ENCODE measurements at regions not wholly inside any gene's neighbourhood (a gene's known extent, or its start where the extent isn't known, plus 50 kb on each side); places are given as distances from the start of the nearest gene placed in this dataset.

- DNase-seq (no peak), ATAC-seq (no peak)
- peaks cover 0 to 4% (median 0%) of the 10 kb centered on the region in 3 donors for H3K9me3 ChIP-seq
- H3K27ac ChIP-seq, result no peak overlapping the region
- H3K4me1 ChIP-seq, result no peaks in the 10 kb centered on the region
- H3K36me3 ChIP-seq (replicated peaks in 1 of 2; ENCODE audit: insufficient read depth in 1 of 2, low read depth in 2 of 2), result no peaks in the 10 kb centered on the region
- 51 to 67% methylated on average over 3 of the region's 3 CpGs for WGBS, 2 donors
- H3K4me3 ChIP-seq, result no peak overlapping the region
- H3K27me3 ChIP-seq, result no peaks in the 10 kb centered on the region
- TF ChIP-seq, protein P1, sequence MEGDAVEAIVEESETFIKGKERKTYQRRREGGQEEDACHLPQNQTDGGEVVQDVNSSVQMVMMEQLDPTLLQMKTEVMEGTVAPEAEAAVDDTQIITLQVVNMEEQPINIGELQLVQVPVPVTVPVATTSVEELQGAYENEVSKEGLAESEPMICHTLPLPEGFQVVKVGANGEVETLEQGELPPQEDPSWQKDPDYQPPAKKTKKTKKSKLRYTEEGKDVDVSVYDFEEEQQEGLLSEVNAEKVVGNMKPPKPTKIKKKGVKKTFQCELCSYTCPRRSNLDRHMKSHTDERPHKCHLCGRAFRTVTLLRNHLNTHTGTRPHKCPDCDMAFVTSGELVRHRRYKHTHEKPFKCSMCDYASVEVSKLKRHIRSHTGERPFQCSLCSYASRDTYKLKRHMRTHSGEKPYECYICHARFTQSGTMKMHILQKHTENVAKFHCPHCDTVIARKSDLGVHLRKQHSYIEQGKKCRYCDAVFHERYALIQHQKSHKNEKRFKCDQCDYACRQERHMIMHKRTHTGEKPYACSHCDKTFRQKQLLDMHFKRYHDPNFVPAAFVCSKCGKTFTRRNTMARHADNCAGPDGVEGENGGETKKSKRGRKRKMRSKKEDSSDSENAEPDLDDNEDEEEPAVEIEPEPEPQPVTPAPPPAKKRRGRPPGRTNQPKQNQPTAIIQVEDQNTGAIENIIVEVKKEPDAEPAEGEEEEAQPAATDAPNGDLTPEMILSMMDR (IDR thresholded peaks at IDR 0.05), result no peak
- TF ChIP-seq POLR2A (IDR thresholded peaks at IDR 0.05), result no peak
- intact Hi-C loops (cut with DNase I), result no loop called here
Measured at GRCh38 chr12:97164936-97165335, 257.9 kb downstream of the NEDD1 start.

DNA sequence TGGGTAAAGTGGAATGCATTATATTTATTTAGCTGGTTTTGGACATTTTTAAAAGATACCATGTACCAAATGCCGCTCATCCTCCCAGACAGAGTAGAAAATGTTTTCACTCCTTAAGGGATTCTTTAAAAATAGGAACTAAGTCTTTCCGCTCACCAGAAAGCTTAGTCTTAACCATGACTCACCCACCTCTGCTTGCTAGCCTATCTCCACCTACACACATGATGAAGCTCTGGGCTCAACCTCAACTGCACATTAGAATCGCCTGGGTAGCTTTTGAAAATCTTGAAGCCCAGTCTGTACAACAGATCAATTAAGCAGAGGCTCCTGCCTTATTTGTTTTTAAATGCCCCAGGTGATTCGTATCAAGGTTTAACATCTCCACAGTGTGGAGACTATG, 260.5 kb downstream of the NEDD1 start:
- ATAC-seq (no peak), DNase-seq (no peak)
- Histone ChIP-seq H3K4me3 (no peak overlapping the region), H3K4me1 (no peaks in the 10 kb centered on the region), H3K27me3 (no peaks in the 10 kb centered on the region), H3K9me3 (peaks cover 0 to 4% (median 0%) of the 10 kb centered on the region in 3 donors), H3K27ac (no peak overlapping the region), H3K36me3 (replicated peaks in 1 of 2; ENCODE audit: insufficient read depth in 1 of 2, low read depth in 2 of 2) (no peaks in the 10 kb centered on the region)
- TF ChIP-seq, protein P1 (IDR thresholded peaks at IDR 0.05), result no peak
- TF ChIP-seq POLR2A (IDR thresholded peaks at IDR 0.05), result no peak
- intact Hi-C loops (cut with DNase I), result no loop called here
- WGBS, 2 donors, result 56 to 64% methylated on average over 4 of the region's 4 CpGs

DNA sequence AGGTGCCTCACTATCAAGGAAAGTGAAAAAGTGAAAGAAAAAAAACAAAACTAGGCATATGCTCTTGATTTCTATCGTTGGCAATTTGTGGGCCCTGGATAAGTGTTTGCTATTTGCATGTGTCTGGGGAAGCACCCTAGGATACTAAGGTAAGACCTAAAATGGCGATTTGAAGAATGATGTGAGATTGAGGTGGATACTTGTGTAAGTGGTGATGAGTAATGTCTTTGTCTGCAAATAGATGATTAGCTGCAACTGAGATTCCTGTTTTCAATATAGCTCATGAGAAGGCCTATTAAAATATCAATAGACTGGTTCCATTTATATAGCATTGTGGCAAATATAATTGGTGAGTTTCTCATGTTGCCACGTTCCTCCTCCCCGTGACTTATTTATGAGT, 261.7 kb downstream of the NEDD1 start:
- no peaks in the 10 kb centered on the region for H3K36me3 ChIP-seq (replicated peaks in 1 of 2; ENCODE audit: insufficient read depth in 1 of 2, low read depth in 2 of 2)
- H3K9me3 ChIP-seq, result peaks cover 0 to 4% (median 0%) of the 10 kb centered on the region in 3 donors
- H3K4me1 ChIP-seq, result no peaks in the 10 kb centered on the region
- 61 to 70% methylated on average over 4 of the region's 4 CpGs for WGBS, 2 donors
- intact Hi-C loops (cut with DNase I), result no loop called here
- no peak for TF ChIP-seq POLR2A (IDR thresholded peaks at IDR 0.05)
- TF ChIP-seq, protein P1 (IDR thresholded peaks at IDR 0.05), result no peak
- DNase-seq, result no peak
- ATAC-seq, result no peak
- H3K4me3 ChIP-seq, result no peak overlapping the region
- H3K27ac ChIP-seq, result no peak overlapping the region
- no peaks in the 10 kb centered on the region for H3K27me3 ChIP-seq

DNA sequence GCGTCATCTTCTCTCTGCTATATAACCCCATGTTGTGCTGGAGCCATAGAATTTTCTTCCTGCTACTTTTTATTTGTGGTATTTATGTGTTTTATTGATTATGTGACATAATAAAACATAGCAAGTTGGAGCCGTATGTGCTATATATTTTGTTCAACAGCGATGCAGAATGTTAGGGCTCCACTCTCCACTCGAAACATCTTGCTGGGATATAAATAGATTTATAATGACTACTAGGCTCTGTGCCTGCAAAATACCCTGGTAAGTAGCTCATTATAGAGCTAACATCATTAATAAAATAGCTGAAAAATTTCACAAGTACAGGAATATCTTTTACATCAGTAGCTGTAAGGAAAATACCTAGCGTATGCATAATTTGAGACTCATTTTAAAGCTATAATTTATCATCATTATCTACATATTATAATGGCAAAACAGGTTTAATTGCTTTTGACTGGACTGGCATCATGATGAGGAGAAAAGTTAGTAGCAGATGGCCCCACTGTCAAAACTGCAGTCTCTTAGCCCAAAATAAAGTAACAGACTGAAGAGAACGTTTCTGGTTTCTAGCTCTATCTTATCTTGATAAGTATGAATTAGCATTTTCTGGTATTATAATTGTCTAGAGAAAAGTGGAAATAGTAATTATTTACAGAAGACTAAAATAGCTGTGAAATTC, 263.0 kb downstream of the NEDD1 start:
- no peak overlapping the region for H3K27ac ChIP-seq
- no peak overlapping the region for H3K4me3 ChIP-seq
- no peak for ATAC-seq
- H3K27me3 ChIP-seq, result no peaks in the 10 kb centered on the region
- WGBS, 2 donors, result 35 to 39% methylated on average over 6 of the region's 6 CpGs
- H3K4me1 ChIP-seq, result no peaks in the 10 kb centered on the region
- H3K9me3 ChIP-seq, result peaks cover 0 to 4% (median 0%) of the 10 kb centered on the region in 3 donors
- TF ChIP-seq, protein P1 (IDR thresholded peaks at IDR 0.05), result no peak
- TF ChIP-seq POLR2A (IDR thresholded peaks at IDR 0.05), result no peak
- no peak for DNase-seq
- no peaks in the 10 kb centered on the region for H3K36me3 ChIP-seq (replicated peaks in 1 of 2; ENCODE audit: insufficient read depth in 1 of 2, low read depth in 2 of 2)
- intact Hi-C loops (cut with DNase I), result no loop called here

All from body of pancreas (tissue), 4 donors.